ENCODE measurements at regions not wholly inside any gene's neighbourhood (a gene's known extent, or its start where the extent isn't known, plus 50 kb on each side); places are given as distances from the start of the nearest gene placed in this dataset.
A peak's percentile ranks its signal among the peaks of the same experiment; 100 is the strongest.

DNA sequence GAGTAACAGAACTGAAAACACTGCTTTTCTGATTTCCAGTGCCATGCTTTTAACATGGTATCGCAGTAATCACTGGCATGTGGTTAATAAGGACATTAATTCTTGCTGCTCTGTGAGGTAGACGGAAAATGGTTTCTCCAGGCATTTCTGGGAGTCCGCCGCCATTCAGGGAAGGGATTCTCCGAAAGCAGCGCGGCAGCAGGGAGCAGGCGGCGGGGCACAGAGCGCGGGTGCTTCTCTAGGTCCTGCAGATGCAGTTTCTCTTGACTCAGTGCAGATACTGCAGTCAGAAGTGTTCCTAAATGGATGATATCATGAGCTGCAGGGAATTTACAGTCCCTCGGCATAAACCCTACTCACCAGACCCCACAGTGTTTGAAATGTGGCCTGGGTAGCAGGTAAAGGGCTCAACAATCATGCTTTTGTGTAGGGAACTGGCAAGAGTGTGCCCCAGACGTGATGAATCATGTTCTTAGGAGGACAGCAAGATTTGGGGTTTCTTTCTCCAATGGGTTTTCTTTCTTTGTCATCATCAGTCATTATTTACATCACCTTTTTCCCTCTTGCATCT, 338.6 kb upstream of the ARGLU1 start:
- no peak for DNase-seq

DNA sequence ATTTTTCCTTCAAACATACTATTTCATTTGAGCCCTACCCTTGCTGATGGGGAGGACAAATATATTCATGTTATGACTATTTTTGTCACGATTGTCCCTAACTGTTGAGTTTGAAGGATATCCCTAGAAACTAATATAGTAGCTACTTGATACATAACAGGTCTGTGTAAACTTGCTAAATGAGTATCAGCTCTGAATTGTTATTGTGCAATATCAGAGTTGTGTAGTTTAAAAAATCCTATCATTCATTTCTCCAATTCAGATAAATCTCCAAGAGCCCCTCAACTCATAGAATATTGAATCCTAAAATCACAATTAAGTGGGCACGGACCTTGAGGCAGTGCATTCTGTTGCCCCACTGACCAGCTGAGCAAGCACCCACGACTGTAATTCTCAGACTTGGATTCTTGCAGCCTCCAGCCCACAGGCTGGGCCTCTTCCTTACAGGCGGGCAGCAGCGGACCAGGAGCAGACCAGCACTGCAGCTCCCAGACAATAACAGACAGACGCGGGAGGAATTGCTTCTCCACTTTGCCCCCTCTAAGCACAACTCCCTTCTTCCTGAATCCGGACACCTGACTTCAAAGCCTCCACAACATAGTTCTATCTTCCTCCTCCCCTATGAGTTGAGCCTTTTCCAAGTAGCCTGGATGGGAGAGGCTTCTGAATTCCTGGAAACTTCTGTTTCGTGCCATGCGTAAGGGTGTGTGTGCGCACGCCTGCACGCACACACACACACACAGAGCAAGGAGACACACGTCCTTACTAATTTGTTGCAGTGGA, 337.6 kb upstream of the ARGLU1 start:
- no peak for DNase-seq

DNA sequence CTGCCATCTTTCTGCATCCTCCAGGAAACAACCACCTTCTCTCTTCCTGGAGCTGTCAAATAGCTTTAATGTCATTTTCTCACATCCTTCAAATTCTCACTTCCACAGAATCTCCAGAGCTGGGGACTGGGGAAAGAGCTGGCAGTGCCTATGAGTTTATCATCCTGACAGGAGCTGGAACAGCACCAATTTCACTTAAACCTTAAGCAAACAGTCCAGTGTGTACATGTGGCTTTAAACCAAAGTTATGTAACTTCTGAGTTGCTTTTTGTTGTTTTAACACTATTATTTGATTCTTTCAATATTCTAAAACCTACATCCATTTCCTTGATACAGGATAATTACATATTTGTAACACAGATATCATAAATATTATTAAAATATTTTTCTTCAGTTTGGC, 331.5 kb upstream of the ARGLU1 start:
- DNase-seq = no peak

DNA sequence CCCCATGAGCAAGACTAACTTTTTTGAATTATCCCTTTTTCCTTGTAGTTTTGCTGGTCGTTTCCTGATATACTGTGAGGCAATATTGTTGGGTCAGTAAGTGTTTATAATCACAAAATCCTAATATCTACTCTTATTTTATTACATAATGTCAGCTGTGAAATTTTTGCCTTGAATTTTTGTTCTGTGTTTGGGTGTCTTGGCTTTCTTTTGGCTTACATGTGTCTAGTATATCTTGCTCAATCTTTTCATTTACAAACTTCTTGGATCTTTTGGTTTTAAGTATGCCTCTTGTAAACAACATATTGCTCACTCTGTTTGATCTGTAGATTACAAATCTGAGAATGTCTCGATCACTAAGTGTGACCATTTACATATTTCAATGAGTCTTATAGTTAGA, 330.3 kb upstream of the ARGLU1 start:
- DNase-seq = no peak

DNA sequence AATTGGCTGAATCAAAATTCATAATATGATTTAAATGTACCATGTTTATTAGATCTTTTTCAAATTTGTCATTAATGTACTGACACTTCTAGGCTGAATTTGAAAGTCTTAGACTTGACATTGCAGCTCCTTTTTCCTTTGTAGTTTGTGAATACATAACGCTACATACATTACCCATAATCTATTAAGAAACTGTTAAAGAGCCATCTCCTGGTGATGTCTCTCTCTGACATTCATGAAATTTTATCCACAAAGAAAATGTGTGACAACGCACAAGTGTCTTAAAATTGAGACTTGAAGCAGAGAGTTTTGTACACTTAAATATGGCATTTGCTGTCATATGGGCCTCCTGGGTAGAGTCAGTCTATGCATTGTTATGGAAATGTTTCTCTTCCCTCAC, 320.2 kb upstream of the ARGLU1 start:
- DNase-seq = no peak

DNA sequence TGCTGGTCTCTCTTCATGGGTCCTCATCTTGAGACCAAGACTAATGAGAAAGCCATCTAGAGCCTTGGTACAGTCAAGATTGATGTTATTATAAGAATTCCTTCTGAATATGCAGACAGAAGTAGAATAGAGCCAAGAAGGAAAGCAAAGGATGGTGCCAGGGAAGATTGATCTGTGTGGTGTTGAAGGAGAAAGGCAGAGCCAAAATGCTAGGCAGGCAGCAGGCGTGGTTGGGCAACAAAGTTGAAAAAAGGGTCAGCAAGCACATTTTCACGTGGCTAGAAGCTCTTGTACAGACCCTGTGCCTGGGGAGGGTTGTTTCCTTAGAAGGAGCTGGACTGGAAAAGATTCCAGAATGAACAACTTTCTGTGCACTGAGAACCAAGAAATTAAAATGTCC, 319.7 kb upstream of the ARGLU1 start:
- no peak for DNase-seq

DNA sequence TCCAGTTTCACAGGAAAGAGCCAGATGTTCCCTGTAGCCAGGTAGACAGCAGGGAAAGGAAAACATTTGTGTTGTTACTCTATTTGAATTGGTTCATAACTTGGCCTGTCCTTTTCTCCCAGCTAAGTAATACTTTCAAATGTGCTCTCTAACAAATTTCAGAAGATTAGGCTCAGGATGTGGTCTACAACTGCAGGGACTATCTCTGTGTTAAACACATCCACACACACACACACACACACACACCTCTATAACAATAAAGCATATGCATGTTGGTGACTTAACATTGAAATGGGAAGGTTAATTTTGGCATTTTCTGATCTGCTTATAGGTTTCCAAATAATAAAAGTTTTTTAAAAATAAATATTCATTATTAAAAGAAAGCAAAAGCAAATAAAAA, 316.0 kb upstream of the ARGLU1 start:
- no peak for DNase-seq

DNA sequence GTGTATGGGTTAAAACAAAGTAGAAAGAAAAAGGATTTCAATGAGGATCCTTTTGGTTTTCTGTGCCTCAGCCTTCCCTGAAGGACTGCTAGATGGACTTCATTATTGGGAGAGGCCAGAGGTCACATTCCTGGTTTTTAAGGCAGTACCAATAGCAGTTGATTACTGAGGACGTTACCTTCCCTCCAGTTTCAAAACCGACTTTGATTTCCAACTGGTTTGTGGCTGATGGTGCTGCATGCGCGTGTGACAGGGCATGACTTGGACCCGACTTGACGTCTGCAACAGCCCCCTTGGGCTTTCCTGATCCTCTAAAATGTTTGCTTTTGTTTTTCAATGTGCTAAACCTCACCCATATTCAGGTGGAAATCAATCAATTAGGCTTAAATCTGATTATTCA, 314.3 kb upstream of the ARGLU1 start:
- no peak for DNase-seq

DNA sequence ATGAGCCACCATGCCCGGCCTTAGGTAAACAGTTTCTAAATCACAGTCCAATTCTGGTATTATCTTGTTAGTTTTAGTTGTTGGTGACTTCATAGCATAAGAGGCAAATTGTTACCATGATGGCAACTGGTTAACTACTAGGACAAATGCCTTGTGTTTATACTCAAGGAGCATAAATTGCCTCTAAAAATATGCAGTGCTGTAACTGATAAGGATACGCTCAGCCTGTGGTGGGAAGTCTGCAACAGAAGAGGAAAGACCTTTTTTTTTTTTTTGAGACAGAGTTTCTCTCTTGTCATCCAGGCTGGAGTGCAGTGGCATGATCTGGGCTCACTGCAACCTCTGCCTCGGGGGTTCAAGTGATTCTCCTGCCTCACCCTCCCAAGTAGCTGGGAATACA, 311.9 kb upstream of the ARGLU1 start:
- DNase-seq = no peak

DNA sequence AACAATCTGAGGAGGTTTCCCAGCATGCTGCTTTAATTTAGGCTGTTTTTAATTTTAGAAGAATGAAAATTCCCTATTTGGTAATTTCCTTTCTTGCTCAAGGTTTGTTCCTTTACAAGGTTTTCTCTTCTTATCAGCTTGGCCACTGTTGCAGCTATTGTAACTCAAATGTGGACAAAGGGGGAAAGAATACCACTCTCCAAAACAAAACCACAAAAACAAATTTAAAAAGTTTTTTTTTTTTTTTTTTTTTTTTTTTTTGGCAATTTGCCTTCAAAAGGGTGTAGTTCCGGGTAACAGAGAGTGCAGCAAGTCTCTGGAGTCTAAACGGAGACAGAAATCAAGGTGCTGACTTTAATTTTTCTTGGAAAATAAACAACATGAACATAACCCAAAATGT, 306.4 kb upstream of the ARGLU1 start:
- DNase-seq = no peak

DNA sequence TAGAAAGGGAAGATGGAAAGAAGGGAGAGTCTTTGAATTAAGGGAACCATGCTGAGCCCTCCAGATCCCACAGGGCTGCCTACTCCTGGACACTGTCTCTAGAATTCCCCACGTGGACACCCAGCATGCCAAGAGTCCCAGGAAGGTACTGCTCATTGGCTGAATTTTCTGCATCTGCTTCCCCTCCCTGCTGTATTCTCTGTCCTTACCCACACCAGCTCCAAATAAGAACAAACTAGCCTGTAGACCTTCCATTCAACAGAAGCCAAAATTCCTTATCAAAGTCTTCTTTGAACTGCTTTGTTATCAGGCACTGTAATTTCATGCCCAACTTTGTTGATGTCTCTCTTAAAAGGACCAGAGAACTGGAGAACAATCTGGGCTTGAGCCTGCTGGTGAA, 305.9 kb upstream of the ARGLU1 start:
- no peak for DNase-seq

DNA sequence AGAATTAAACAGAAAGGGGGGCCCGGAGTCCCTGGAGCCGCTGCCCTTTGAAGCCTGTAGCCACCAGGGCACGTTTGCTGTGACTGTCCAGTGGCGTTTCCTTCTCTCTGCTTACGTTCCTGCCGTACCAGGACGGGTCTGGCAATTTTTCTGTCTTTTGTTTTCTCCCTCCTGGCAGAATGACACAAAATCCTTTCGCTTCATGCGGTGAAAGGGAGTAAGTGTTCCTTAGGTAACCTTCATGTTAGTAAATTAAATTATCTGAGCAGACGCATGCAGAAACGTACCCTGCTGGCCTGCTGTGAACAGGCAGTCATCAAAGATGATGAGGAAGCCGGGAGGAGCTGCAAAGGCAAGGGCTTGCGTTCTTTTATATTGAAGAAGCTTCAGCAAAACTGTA, 299.3 kb upstream of the ARGLU1 start:
- peak; percentile 34 for DNase-seq

DNA sequence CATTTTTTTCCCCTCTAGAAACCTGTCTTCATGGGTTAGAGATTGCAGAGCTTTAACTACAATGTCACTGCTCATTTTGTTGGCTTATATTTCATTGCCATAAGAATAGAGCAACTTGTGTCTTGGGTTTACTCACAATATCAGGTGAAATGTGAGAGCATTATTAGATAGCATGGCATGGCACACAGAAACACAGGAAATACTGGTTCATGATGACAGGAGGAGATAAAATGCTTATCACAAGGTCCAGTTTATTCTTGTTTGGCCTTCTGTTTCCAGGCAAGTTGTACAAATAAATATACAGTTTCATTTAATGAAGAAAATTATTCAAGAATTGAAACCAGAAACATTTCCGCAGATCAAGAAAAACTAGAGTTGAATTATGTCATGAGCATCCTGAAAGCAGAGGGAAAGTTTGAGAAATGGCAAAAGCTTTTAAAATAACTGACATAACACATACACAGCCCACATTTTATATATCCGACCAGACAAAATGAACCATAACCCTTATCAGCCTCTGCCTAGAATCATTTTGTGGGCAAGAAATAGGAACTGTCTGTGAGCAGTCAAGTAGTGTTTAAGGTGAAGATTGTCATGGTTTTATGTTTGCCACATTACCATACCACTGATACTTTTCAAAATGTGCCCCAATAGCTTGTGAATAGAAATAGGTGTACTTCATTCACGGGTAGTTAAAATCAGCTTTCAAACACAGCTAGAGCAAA, 297.9 kb upstream of the ARGLU1 start:
- DNase-seq = no peak

DNA sequence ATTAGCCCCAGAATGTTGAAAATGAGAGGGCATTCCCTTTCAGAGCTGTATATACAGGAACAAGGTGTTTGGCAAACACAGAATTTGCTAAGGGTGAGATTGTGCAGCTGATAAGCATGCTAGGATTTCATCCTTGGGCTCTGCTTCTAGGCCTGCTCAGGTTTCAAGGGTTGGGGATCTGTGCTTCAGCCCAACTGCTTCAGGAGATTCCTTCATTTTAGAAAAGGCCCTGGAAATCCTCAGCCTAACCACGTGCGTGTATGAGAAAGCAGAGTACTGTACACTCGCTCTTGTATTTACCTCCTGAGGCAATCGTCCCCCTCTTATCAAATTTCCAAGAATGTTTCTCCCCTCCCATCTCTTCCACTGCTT, 291.6 kb upstream of the ARGLU1 start:
- DNase-seq = no peak

DNA sequence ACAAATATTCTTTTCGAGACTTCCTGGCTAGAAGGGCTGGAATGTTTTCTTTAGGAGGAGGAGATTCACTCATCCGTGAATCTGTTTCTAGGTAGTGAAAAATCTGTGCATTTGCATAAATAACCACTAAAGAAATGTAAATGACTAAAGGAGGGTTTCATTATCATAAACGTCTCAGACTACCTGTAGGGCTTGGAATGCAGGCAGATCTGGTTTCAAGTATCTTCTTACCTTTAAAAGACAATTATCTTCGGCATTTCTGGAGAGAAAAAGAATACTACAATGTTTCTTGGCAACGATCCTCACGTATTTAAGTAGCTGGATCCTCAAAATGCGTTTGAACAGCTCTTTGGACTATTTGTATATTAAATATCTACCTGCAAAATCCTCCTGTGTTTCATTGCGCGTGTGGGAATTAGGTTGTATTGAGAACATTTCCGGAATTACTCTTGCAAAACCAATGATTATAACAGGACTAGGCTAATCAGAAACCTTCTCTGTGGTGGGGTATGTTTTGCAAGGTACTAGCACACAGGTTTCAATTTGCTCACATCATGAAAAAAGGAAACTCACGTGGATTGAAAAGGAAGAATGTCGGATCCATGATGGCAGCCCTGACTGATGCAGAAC, 291.1 kb upstream of the ARGLU1 start:
- no peak for DNase-seq

DNA sequence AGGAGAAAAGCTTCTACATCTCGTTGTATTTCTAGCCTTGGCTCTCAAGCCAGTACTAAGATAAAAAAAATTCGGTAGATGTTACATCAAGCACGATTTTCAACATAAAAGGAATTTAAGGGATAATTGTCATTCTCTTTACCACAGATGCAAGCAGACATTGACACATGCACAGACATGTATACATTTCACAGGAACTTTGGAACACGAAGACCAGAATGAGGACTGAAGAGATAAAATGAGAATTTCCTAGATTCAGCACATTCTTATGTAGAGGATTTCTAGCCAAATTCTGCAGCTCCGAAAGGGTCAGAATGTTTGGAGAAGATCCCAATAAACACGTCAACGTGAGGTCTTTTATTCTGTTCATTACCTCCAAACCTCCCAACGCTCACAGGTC, 284.5 kb upstream of the ARGLU1 start:
- no peak for DNase-seq

DNA sequence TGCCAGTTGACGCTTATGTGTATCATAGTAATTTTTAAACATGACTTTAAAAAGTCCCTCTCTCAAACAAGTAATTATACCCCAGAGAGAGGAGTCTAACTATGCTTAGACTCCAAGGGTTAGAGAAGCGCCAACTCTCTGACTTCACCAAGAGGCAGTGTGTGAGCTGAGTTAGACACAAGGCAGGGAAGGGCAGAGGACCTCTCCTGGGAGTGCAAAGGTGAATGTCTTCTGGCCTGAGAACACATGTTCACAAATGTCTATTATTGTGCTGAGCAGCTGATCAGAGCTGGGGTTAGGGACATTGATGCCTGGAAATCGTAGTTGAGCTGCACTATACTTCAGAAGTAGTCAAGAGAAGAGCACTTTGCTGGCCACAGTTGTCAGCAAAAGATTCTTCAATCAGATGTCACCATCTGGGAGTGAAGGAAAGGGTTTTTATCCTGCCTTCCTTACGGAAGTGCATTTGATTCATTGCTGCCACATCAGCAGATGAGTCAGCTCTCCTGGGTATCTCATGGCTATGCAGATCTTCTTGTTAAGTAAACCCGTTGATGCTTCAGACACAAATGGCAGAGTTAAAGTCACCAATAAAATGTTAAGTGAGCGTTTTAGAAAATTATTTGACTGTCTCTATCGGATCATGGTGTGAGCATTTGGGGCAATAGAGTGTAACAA, 283.2 kb upstream of the ARGLU1 start:
- no peak for DNase-seq

DNA sequence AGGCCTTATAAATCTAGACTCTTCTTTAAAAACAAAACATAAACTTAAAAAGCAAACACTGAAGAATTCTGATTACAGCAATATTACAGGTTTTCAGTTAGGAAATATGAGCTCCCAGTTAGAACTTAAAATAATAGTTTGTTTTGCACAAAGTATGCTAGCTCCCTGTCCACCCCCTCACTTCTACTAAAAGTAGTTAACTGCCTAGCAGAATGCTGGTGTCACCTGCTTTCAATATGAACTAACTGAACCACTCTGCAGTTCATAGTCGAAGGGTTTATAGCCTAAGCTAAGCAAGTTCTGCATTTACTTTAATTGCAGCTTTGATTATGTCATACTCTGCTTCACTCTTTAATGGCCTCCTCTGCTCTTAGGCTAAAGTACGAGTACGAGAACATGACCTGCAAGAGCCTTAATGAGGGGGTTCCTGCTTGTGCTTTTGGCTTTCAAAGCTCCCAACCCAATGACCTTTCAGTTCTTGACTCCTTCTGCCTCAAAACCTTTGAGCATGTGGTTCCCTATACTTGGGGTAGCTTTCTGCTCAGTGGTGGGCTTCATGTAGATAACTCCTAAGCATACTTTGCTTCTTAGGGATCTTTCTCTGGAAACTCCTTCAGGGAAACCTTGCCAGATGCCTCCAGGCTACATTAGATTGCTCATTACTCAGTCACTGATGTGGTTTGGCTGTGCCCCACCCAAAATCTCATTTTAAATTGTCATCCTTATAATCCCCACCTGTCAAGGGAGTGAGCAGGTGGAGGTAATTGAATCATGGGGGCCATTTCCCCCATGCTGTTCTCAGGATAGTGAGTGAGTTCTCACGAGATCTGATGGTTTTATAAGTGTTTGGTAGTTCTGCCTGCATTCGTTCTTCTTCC, 278.9 kb upstream of the ARGLU1 start:
- DNase-seq = no peak

DNA sequence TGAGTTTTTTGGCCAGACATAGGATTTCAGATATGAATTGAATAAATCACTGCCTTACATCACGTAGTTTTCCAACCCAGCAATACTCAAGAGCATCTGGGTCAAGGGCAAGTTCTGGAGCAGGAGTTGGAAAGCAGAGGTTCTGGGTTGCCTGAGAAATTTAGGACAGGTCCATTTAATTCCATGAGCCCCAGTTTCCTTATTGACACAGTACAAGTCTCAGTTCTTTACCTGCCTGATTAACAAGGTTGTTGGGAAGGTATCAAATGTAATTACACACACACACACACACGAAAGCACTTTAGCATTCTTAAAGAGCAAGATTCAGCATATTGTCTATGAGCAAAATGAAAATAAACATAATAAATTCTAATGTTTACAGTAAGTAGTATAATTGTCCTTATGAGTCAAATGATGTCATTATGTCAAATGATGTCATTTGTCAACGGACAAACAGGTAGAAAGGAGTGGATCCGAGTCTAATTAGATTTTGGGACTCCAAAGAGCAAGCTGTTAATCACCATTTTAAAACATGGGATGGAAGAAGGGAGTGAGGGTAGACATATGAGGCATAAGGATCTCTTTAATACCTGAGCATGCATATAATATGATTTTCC, 268.4 kb upstream of the ARGLU1 start:
- no peak for DNase-seq

DNA sequence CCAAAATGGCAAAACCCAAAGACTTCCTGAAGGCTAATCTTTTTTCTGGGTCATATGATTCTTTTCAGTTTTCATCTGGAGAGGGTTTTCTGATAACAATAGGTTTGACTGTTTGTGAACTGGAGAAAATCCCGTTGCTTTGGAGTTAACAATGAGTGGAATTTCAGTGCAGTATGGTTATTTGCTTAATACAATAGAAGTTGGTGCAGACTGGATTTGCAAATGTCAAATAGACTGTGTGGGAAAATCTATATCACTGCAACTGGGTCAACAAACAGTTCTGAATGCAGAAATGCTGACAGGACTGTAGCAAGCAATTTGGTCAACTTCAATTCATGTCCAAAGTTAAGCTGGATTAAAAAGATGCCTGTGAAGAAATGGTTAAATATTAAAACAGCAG, 267.5 kb upstream of the ARGLU1 start:
- DNase-seq = no peak

DNA sequence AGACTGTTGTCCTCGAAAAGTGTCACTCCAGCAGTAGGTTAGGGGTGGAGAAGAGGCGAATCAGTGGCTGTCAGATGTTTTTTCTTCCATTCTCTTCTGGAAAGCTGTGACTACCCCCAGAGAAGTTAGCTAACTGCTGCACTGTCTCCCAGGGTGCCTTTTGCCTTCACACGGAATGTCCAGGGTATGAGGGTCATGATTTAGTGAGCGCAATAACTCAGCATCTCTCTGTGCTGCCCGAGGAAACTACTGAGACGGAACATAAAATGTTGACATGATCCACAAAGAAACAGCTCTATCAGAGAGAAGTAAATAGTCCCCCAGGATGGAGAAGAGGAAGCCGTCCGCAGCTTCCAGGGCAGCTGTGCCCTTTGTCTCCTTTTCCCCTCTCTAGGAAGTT, 254.0 kb upstream of the ARGLU1 start:
- DNase-seq = no peak

All from left hindlimb (tissue), 1 donor.